GM18867 (cell line): ENCODE measurements at regions not wholly inside any gene's neighbourhood (a gene's known extent, or its start where the extent isn't known, plus 50 kb on each side); places are given as distances from the start of the nearest gene placed in this dataset.
"Not testable (repeated sequence)": the region's sequence is repeated elsewhere in the genome, so short reads cannot be mapped to it uniquely, and the experiment has no call there.

ENCODE experiments used
- ATAC-seq: cut with Tn5 transposase; IDR thresholded peaks from one replicate; pipeline ENCODE4 v1.9.1; 2021; ENCODE audit warnings: mild to moderate bottlenecking, moderate library complexity; ENCODE audit not compliant: unreplicated experiment

DNA sequence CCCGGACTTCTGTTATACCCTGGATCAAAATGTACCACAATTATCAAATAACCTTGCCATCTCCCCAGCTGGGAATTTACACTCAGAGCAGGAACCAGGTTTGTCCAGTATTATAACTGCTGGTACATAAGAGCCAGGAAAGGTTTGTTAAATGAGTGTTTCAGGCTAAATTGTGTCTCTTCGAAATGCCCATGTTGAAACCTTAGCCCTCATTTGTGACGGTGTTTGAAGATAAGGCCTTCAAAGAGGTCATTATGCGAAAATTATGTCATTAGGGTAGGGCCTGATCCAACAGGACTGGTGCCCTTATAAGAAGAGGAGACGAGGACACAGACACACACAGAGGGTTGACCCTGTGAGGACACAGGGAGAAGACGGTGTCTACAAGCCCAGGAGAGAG is 73.5 kb upstream of the DHRSX start:
- no peak for ATAC-seq

- ATAC-seq, result no peak
Measured at GRCh38 chrX:2572740-2573139, 72.0 kb upstream of the DHRSX start.

- no peak for ATAC-seq
Measured at GRCh38 chrX:2568125-2568524, 67.3 kb upstream of the DHRSX start.

DNA sequence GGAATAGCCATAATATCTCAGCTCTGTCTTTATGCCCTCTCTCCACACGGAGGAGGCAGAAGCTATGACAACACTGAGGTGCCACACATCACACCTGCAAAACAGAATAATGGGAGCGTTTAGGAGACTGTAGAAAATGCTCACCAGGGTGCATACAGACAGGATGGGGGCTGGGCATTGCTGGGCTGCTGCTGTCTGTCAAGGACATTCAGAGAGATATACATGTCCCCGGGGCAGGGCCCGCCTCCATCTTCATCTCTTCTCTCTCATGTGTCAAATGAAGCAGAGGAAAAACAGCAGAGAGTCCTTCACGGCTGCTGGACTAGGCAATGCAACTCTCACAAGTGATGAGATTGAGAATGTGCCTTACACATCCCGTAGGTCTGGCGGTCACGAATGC is 65.3 kb upstream of the DHRSX start:
- no peak for ATAC-seq

GRCh38 chrX:2561456-2561855 is 60.7 kb upstream of the DHRSX start:
- ATAC-seq, result no peak

DNA sequence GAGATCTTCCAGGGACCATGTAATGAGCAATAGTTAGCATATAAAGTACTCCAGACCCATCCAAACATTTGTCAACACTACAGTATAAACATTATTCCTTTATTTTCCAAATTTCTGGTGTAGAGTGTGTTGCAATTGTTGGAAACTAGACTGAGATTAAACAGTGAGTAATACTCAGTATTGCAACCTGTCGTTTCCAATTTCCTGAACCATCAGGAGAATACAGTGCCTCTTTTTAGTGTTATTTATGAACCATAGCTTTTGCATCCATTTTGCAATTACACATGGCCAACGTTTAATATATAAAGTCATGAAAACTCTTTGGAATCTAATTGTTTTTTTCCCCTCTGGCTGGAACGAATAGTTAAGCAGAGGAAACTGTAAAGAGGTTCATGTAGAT is 58.3 kb upstream of the DHRSX start:
- ATAC-seq, result no peak

DNA sequence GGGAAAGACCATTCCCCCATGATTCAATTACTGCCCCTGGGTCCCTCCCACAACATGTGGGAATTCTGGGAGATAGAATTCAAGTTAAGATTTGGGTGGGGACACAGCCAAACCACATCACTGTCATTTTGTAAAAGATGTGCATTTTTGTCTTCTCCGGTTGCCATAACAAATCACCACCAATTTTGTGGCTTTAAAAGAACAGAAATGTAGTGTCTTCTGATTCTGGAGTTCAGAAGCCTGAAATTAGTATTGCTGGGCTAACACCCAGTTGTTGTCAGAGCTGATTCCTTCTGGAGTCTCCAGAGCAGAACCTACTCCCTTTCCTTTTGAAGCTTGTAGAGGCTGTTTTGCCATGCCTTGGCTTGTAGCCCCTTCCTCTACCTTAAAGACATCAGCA is 54.1 kb upstream of the DHRSX start:
- no peak for ATAC-seq

DNA sequence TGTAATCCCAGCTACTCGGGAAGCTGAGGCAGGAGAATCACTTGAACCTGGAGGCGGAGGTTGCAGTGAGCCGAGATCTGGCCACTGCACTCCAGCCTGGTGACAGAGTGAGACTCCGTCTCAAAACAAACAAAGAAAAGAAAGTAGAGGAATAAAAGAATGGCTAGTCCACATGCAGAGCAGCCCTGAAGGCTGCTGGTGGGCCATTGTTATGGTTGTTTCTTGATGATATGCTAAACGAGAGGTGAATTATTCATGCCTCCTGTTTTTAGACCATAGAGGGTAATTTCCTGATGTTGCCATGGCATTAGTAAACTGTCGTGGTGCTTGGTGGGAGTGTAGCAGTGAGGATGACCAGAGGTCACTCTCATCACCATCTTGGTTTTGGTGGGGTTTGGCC is 53.3 kb upstream of the DHRSX start:
- ATAC-seq, result not testable (repeated sequence)

DNA sequence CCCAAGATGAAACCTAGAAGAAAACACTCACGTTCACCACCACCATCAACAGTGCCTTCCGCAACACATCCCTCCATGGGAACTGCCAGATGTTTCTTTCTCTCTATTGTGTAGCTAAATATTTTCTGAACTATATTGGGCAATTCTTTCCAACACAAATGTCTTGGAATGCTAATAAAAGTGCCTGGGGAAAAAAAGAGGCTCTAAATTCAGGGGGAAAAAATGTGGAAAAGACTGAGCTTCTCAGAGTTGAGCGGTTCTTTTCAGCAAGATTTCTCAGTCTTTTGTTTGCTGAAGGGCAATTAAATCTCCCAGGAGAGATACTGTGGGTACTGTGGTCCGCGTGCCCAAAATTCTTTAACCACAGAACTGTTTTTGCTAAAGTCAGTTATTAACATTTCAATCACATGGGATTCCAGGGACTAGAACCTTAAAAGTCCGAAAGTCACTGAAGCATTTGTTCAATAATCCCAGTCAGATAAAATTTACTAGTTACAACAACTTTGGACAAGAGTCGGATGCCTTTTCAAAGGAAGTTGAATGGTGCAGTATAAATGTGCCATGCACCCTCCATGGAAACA is 51.9 kb upstream of the DHRSX start:
- ATAC-seq, result no peak

- ATAC-seq, result no peak
Measured at GRCh38 chrX:2550328-2551020, 49.7 kb upstream of the DHRSX start.
